ENCODE measurements at regions not wholly inside any gene's neighbourhood (a gene's known extent, or its start where the extent isn't known, plus 50 kb on each side); places are given as distances from the start of the nearest gene placed in this dataset.
"Not testable (repeated sequence)": the region's sequence is repeated elsewhere in the genome, so short reads cannot be mapped to it uniquely, and the experiment has no call there.

DNA sequence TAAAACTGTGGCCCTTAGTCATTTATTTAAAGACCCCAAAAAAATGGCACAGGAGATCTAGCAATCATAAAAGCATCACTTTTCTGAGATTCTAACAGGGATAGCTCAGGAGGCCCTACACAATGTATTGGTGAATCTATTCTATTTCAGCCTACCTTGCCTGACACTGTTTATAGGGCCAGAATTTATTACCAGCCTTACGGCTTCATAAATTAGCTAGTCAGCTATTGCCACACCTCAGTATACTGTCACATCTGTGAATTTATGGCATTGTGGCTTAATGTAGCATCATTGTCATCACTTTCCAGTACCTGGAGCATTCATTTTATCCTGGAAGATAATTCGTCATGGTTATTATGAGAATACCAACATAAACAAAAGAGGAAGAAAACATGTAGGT, 121.2 kb upstream of the ERG start:
- DNase-seq = no peak

DNA sequence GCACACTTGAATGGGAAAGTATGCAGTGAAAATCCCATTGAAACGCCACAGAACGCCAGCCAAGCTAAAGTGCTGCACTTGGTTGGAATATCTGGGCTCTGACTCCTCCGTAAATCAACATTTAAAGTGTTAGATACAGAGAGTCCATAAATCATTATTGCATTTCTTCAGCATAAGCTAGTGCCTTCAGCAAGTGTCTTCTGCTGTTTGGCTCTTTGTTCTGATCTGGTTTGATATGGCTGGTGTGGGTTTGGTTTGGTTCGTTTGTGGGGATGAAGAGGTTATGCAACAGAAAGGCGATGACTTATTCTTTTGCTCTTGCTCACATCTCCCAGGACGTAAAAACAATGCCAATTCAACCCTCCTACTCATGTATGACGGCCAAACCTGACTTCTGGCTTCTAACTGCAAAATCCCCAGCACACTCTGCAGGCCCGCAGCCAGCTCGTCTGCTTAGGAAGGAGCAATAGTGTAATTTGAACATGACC, 121.8 kb upstream of the ERG start:
- DNase-seq = no peak

DNA sequence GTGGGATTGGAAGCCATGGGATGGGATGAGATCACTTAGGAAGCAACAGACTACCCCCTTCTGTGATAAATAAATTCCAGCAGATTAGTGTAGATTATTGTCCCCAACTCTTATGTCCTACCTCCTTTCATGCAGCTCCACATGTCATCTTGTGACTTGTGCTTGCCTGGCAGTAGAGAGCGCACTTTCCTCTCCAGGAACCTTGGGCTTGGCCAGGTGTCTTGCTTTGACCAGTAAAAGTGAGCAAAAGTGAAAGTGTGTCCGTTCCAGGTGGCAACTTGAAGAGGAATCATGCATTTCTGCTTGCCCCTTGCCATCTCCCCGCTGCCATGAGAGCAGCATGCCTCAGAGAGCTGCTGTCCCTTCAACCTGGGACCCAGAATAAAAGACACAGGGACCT, 122.9 kb upstream of the ERG start:
- DNase-seq = no peak

- DNase-seq = no peak
Measured at GRCh38 chr21:38622081-38622826, 124.0 kb upstream of the ERG start.

DNA sequence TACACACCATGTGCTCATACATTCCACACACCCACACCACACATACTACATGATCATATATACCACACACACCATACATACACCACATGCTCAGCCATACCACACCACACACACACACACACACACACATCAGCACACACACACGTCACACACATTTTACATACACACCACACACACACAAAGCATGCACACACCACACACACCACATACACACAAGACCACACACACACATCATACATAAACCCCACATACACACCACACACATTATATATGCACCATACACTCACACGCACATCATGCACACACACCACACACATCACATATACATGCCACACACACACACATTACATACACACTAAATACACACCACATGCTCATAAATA, 124.5 kb upstream of the ERG start:
- no peak for DNase-seq

DNA sequence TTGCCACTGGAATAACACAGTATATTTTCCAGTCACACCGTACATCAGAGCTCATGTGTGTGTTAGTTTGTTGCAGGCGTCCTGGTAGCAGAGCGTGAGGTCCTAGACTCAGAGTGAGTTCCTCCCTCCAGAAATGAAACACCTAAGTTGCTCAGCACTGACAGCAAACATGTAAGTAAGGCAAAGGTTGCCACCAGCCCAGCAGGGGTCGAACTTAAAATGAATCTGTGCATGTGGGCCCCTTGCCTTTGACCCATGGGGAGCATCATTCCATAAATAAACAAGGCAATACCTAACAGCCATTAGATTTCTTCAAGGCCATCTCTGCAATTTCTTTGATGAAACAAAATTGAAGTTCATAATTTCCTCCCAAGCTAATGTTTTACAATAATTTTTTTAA, 125.3 kb upstream of the ERG start:
- no peak for DNase-seq

DNA sequence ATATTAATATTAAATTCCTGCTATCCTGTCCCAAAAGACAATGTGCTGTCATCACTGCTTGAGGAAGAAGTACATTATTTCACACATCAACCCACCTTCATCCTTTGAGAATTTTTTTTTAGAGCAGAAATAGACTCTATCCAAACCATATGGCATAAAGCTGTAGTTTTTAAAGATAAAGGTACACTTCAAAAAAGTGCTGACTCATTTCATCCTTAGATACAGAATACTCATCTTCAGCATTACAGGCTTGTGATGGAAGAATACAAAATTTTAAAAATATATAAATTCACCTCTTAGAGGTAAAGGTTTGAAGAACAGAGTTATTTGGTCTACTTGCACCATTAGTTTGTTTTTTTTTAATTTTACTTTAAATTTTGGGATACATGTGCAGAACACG, 126.7 kb upstream of the ERG start:
- DNase-seq = no peak

DNA sequence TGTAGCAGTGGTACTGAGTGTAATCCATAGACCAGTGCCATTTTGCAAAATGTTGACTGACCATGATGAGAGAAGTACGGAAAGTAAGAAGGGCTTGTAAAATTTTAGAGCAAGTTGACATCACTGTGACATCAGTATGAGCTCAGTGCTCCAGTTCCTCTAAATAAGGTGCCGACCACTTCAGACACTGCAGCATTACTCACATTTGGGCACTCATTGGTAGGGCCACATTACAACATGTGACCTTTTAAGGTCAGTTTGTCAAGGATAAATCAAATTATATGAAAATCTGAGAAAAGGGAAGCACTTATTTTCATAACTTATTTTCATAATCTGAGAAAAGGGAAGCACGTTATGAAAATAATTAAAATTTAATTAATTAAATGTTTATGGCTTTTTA, 128.0 kb upstream of the ERG start:
- no peak for DNase-seq

GRCh38 chr21:38628349-38628748, 130.1 kb upstream of the ERG start:
- no peak for DNase-seq

DNA sequence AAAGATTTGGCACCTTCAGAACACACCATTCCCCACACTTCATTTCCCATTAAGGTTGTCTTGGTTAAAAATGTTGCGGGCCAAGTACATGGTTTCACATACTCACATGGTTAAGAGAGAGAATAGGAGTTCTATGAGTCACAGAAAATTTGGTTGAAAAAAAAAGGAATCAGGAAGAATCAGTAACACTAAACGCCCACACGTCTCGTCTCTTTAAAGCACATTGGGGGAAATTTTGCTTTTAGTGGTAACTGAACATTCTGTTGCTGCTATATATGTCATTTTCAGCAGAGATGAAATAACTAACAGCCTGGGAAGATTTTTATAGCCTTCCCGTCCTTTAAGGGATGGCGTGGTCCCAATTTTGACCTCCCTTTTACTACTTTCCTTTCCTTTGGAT, 132.9 kb upstream of the ERG start:
- DNase-seq = no peak

DNA sequence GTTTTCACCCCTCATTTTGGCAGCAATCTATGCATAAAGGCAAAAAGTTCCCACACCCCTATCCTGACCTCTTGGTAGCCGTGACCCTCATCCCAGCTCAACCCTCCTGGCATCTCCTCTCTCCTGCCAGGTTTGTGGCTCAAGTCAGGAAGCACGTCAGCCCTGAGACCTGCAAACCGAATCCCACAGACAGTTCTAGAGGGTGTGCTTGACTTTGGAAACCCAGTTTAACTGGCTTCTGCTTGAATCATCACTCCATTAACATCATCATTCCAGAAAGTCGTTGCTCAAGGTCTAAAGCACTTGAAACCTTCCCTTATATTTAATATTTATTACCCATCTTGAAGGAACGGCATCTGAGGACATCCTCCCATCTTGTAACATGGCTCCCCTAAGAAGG, 133.4 kb upstream of the ERG start:
- DNase-seq = no peak

GRCh38 chr21:38637161-38637560, 138.9 kb upstream of the ERG start:
- DNase-seq = no peak

DNA sequence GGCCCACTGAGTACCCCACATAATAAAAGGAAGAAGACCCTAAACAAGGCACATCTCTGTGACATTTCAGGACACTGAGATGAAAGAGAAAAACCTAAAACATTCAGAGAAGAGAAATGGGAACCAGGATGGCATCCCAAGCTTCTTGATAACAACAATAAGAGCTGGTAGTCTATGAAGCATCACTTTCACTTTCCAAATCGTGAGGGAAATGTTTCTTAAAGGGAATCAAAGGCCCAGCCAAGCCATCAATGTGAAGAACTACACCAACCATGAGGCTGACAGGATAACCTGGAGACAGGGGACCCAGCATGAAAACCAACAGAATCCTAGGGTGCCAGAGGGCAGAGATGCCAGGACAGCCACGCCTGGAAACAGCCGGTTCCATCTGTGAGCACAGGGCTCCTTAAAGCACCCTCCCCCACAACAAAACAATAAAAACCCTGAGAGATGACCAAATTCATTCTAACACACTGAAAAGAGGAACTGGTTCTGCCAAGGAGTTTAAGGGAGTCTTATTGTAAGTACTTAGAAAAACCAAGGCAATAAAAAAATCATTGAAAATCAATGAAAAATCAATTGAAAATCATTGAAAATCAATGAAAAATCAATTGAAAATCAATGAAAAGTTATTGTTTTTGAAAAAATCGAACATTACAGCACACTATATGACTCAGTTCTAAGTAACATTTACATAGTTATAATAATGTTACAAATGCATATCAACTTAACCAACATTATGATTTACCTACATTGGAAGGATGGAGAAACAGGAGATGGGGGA, 141.5 kb upstream of the ERG start:
- no peak for DNase-seq

DNA sequence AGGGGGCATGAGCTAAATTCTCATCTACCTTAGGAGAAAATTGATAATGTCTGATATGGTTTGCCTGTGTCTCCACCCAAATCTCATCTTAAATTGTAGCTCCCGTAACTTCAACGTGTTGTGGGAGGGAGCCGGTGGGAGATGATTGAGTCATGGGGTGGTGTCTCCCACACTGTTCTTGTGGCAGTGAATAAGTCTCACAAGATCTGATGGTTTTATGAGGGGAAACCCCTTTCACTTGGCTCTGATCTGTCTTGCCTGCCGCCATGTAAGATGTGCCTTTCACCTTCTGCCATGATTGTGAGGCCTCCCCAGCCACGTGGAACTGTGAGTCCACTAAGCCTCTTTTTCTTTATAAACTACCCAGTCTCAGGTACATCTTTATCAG, 142.1 kb upstream of the ERG start:
- DNase-seq = not testable (repeated sequence)

GRCh38 chr21:38643404-38644023, 145.2 kb upstream of the ERG start:
- DNase-seq = no peak

- DNase-seq = no peak
Measured at GRCh38 chr21:38645282-38645681, 147.0 kb upstream of the ERG start.

GRCh38 chr21:38646213-38646837, 148.0 kb upstream of the ERG start:
- DNase-seq = no peak

- no peak for DNase-seq
Measured at GRCh38 chr21:38649120-38649519, 150.8 kb upstream of the ERG start.

- DNase-seq = no peak
Measured at GRCh38 chr21:38651570-38651969, 153.3 kb upstream of the ERG start.

DNA sequence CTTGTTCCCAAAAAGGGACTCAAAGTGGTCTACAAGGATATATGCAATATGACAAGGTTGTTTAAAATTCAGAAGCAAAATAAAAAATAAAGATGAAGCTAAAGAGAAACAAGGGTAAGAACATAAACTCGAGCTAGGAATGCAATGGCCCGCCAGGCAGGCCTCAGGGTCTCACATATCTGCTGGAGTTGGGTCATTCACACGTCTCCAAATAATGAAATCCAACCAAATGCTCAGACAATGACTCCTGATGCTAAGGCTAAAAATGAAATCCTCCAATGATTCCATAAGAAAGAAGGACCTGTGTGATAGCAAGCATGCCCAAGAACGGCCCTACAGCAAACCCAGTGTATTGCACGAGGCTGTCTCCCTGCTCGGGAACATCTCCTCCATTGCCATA, 153.3 kb upstream of the ETS2 start:
- no peak for DNase-seq

DNA sequence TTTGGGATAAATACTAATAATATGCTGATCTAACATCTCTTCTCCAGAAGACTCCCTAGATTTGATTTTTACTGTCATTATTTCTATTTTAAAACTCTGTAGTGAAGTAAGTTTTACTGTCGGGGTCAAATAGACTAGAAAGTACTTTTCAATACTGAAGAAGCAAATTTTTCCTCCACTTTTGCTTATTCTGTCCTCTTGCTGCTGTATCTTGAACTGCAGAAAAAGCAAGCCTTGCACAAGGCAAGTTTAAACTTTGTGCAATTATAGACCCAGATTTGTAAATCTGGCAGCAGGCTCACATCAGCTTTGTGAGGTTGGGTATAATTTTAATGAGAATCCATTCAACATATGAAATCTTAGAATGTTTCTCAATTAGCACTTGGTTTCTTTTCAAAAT, 151.1 kb upstream of the ETS2 start:
- no peak for DNase-seq

GRCh38 chr21:38658511-38658910, 147.2 kb upstream of the ETS2 start:
- no peak for DNase-seq

- DNase-seq = no peak
Measured at GRCh38 chr21:38659936-38660332, 145.8 kb upstream of the ETS2 start.

All from NCI-H510A treated with DMSO at 0.1 percent for 48 hours (cell line).